HepG2 (cell line): ENCODE measurements at regions not wholly inside any gene's neighbourhood (a gene's known extent, or its start where the extent isn't known, plus 50 kb on each side); places are given as distances from the start of the nearest gene placed in this dataset.

ENCODE experiments used
- ATAC-seq: fragments of 200-7000 bp; cut with Tn5 transposase; 3 replicates; pipeline ENCODE4 v1.9.1; 2020; ENCODE audit warnings: mild to moderate bottlenecking, moderate library complexity
- BruUV-seq: library from RNA; stranded (reverse); fragments of 400-500 nt; replicated peaks from 2 replicates; lab custom pipeline; 2021; lab: Mats Ljungman, UMichigan
- CTCF ChIA-PET: fragments of 300-600 bp; formaldehyde crosslinking; extraction: SDS; loops from one replicate; lab custom pipeline; 2021; ENCODE audit warnings: low total read pairs, inconsistent platforms, low intra/inter-chr PET ratio; lab: Yijun Ruan, JAX
- POLR2A ChIA-PET: fragments of 350-600 bp; sonication (Branson Sonifier 250); formaldehyde crosslinking; loops from one replicate; lab custom pipeline; 2020; ENCODE audit warnings: antibody characterized with exemption, inconsistent platforms; lab: Yijun Ruan, JAX
- DNase-seq: peaks from one replicate; pipeline ENCODE4 v3.0.0-alpha.2; 2015; ENCODE audit warnings: low spot score
- FAIRE-seq: peaks from 3 replicates; lab custom pipeline; 2011; peaks lifted over from hg19 to GRCh38; lab: Jason Lieb, UNC
- H2AFZ ChIP-seq: one replicate; pipeline ENCODE4 v1.6.1; 2011; ENCODE audit warnings: low read length, inconsistent platforms
- H3K27ac ChIP-seq: fragments of 300-600 bp; 3 replicates; pipeline ENCODE4 v1.8.0; 2011; ENCODE audit warnings: mixed run types, mild to moderate bottlenecking, mixed read lengths, low read length, inconsistent platforms; ENCODE audit not compliant: insufficient read depth; ENCODE audit errors: extremely low read length
- H3K27me3 ChIP-seq, 2 experiments: fragments of 200-600 bp in 1 of 2; 2 replicates in 1 of 2; 3 replicates in 1 of 2; pipeline versions ENCODE4 v1.6.0 to v1.8.0; 2011; ENCODE audit warnings: low read length in 2 of 2, mild to moderate bottlenecking in 2 of 2, moderate library complexity in 2 of 2, inconsistent platforms in 1 of 2; ENCODE audit not compliant: insufficient read depth in 2 of 2, control insufficient read depth in 1 of 2
- H3K36me3 ChIP-seq, 2 experiments: fragments of 200-600 bp in 1 of 2; replicated peaks in 1 of 2; 2 replicates in 1 of 2; 3 replicates in 1 of 2; pipeline versions ENCODE4 v1.5.1 to v1.8.0; 2011; ENCODE audit warnings: low read length in 2 of 2, inconsistent platforms in 1 of 2; ENCODE audit not compliant: insufficient read depth in 2 of 2, control insufficient read depth in 1 of 2
- H3K4me1 ChIP-seq: 2 replicates; pipeline ENCODE4 v1.5.1; 2012; ENCODE audit warnings: low read length, inconsistent platforms; ENCODE audit not compliant: insufficient read depth
- H3K4me2 ChIP-seq: 2 replicates; pipeline ENCODE4 v1.6.0; 2011; ENCODE audit warnings: low read depth, low read length, inconsistent platforms
- H3K4me3 ChIP-seq, 3 experiments: fragments of 200-600 bp in 1 of 3; sonication (generic), shearing (Covaris generic) in 1 of 3; replicated peaks in 1 of 3; 2 replicates each; pipeline ENCODE4 v1.5.1; 2011 to 2016; ENCODE audit warnings: low read length in 3 of 3, inconsistent platforms in 2 of 3, low read depth in 2 of 3, mild to moderate bottlenecking in 2 of 3, control low read depth in 1 of 3, mixed read lengths in 1 of 3; ENCODE audit not compliant: insufficient read depth in 1 of 3
- H3K79me2 ChIP-seq: one replicate; pipeline ENCODE4 v1.6.1; 2011; ENCODE audit warnings: low read length, inconsistent platforms; ENCODE audit not compliant: insufficient read depth
- H3K9ac ChIP-seq: 2 replicates; pipeline ENCODE4 v1.6.0; 2011; ENCODE audit warnings: mild to moderate bottlenecking, low read depth, low read length, inconsistent platforms; ENCODE audit not compliant: insufficient read depth
- H3K9me3 ChIP-seq: 2 replicates; pipeline ENCODE4 v1.5.1; 2012; ENCODE audit warnings: mild to moderate bottlenecking, low read length
- H4K20me1 ChIP-seq: 2 replicates; pipeline ENCODE4 v1.6.0; 2011; ENCODE audit warnings: inconsistent platforms, mild to moderate bottlenecking, low read length, moderate library complexity; ENCODE audit not compliant: insufficient read depth
- MXD1 ChIP-seq: sonication (generic); formaldehyde crosslinking; IDR thresholded peaks from 2 replicates; pipeline ENCODE4 v1.4.0; 2020; ENCODE audit warnings: mild to moderate bottlenecking, missing genetic modification reagents
- TP53 ChIP-seq: sonication (generic); formaldehyde crosslinking; conservative IDR thresholded peaks from 2 replicates; pipeline ENCODE4 v1.4.0; 2020; ENCODE audit warnings: missing genetic modification reagents
- TRAFD1 ChIP-seq: sonication (generic); formaldehyde crosslinking; IDR thresholded peaks from 2 replicates; pipeline ENCODE4 v1.5.1; 2020; ENCODE audit warnings: missing genetic modification reagents, mild to moderate bottlenecking, borderline replicate concordance
- WGBS: methylation state at CpG from one replicate; pipeline ENCODE4 v1.1.6; 2017; ENCODE audit warnings: low lambda C conversion rate; 5-methylcytosine and 5-hydroxymethylcytosine counted together
- in situ Hi-C: cut with HindIII; loops from 2 replicates; pipeline ENCODE4 v1.10.0; 2017; ENCODE audit warnings: low pct_unique_long_range_greater_than_20kb; ENCODE audit not compliant: extremely low pct_ligation_motif_present
- intact Hi-C: fragments of 100-400 bp; cut with micrococcal nuclease; formaldehyde crosslinking; loops from one replicate; pipeline ENCODE4 v1.10.0; 2022; ENCODE audit not compliant: unreplicated experiment

- Histone ChIP-seq H3K27me3 (no peaks in the 10 kb centered on the region), H3K4me3 (no peak overlapping the region), H3K4me2 (no peak overlapping the region), H3K79me2 (no peaks in the 10 kb centered on the region), H3K36me3 (no peaks in the 10 kb centered on the region), H3K9ac (no peak overlapping the region), H3K9me3 (no peaks in the 10 kb centered on the region), H3K27ac (no peak overlapping the region), H4K20me1 (no peaks in the 10 kb centered on the region), H2AFZ (no peak overlapping the region), H3K4me1 (no peaks in the 10 kb centered on the region; the same call in 1 of the 2 replicates)
- no peak for ATAC-seq
- intact Hi-C loops (no loop called here), in situ Hi-C loops (no loop called here)
- CTCF ChIA-PET, result no interaction called here
- no peak for FAIRE-seq
- DNase-seq, result no peak
- POLR2A ChIA-PET, result no interaction called here
- WGBS, result 60% methylated on average over 3 of the region's 3 CpGs
- no TSS peak for BruUV-seq
- TF ChIP-seq TRAFD1 (no peak), TP53 (CRISPR knock-in tag) (no peak)
- TF ChIP-seq, all 625 proteins: peak for 0
Measured at GRCh38 chr1:65626003-65626402, 166.7 kb upstream of the PDE4B start.

- no peak for FAIRE-seq
- Histone ChIP-seq H3K27me3 (no peaks in the 10 kb centered on the region), H4K20me1 (no peaks in the 10 kb centered on the region), H3K9me3 (no peaks in the 10 kb centered on the region), H3K9ac (no peak overlapping the region), H3K4me2 (no peak overlapping the region), H3K4me1 (no peaks in the 10 kb centered on the region; the same call in 1 of the 2 replicates), H2AFZ (no peak overlapping the region), H3K79me2 (no peaks in the 10 kb centered on the region), H3K36me3 (no peaks in the 10 kb centered on the region), H3K27ac (no peak overlapping the region), H3K4me3 (no peak overlapping the region)
- BruUV-seq, result no TSS peak
- ChIA-PET CTCF (no interaction called here), POLR2A (no interaction called here)
- 68% methylated on average over 2 of the region's 2 CpGs for WGBS
- intact Hi-C loops (no loop called here), in situ Hi-C loops (no loop called here)
- ATAC-seq, result no peak
- no peak for TF ChIP-seq MXD1 (CRISPR knock-in tag)
- no peak for DNase-seq
Measured at GRCh38 chr1:65629788-65630187, 162.9 kb upstream of the PDE4B start.
